GM18870 (cell line): ENCODE measurements at regions not wholly inside any gene's neighbourhood (a gene's known extent, or its start where the extent isn't known, plus 50 kb on each side); places are given as distances from the start of the nearest gene placed in this dataset.

Experiments
- ATAC-seq: cut with Tn5 transposase; IDR thresholded peaks from one replicate; pipeline ENCODE4 v1.9.1; 2021; ENCODE audit warnings: moderate library complexity; ENCODE audit not compliant: unreplicated experiment

GRCh38 chr2:12636837-12637581, 79.7 kb upstream of the TRIB2 start:
- no peak for ATAC-seq

GRCh38 chr2:12637754-12638153, 79.0 kb upstream of the TRIB2 start:
- no peak for ATAC-seq

- ATAC-seq, result no peak
Observed at GRCh38 chr2:12641441-12641840, 75.3 kb upstream of the TRIB2 start.

GRCh38 chr2:12642332-12642731, 74.4 kb upstream of the TRIB2 start:
- no peak for ATAC-seq

- ATAC-seq, result no peak
Observed at GRCh38 chr2:12642859-12643258, 73.9 kb upstream of the TRIB2 start.

GRCh38 chr2:12649602-12650400, 66.9 kb upstream of the TRIB2 start:
- ATAC-seq, result no peak

- no peak for ATAC-seq
Observed at GRCh38 chr2:12651641-12652040, 65.1 kb upstream of the TRIB2 start.

GRCh38 chr2:12652723-12653122, 64.0 kb upstream of the TRIB2 start:
- no peak for ATAC-seq

- ATAC-seq, result no peak
Observed at GRCh38 chr2:12657560-12657959, 59.2 kb upstream of the TRIB2 start.

- no peak for ATAC-seq
Observed at GRCh38 chr2:12658310-12658945, 58.3 kb upstream of the TRIB2 start.

GRCh38 chr2:12661489-12661888, 55.2 kb upstream of the TRIB2 start:
- ATAC-seq, result no peak

GRCh38 chr2:12663306-12664037, 53.3 kb upstream of the TRIB2 start:
- ATAC-seq, result no peak

- ATAC-seq, result no peak
Observed at GRCh38 chr2:12665334-12665733, 51.4 kb upstream of the TRIB2 start.

- ATAC-seq, result no peak
Observed at GRCh38 chr2:12666445-12666844, 50.3 kb upstream of the TRIB2 start.
